CD14-positive monocyte (primary cell): ENCODE measurements at regions not wholly inside any gene's neighbourhood (a gene's known extent, or its start where the extent isn't known, plus 50 kb on each side); places are given as distances from the start of the nearest gene placed in this dataset.

ENCODE experiments used
- DNase-seq, 3 donors: peaks; one replicate each; pipeline ENCODE4 v3.0.0-alpha.2; 2011 to 2022
- H2AFZ ChIP-seq: 2 replicates; pipeline ENCODE4 v1.6.0; 2012; ENCODE audit warnings: mild to moderate bottlenecking, low read depth, low read length, inconsistent platforms; ENCODE audit not compliant: insufficient read depth, poor library complexity, severe bottlenecking
- H3K27ac ChIP-seq, 2 donors: 1 replicate in 1 of 2; 2 replicates in 1 of 2; pipeline ENCODE4 v1.5.1; 2012 to 2013; ENCODE audit warnings: low read length in 2 of 2, control low read depth in 1 of 2, inconsistent platforms in 1 of 2, low read depth in 1 of 2, mild to moderate bottlenecking in 1 of 2
- H3K27me3 ChIP-seq, 2 donors: one replicate each; pipeline versions ENCODE4 v1.6.0 to v1.6.1; 2011 to 2013; ENCODE audit warnings: low read length in 2 of 2; ENCODE audit not compliant: control insufficient read depth in 2 of 2, insufficient read depth in 2 of 2
- H3K36me3 ChIP-seq, 2 donors: replicated peaks in 1 of 2; 1 replicate in 1 of 2; 2 replicates in 1 of 2; pipeline versions ENCODE4 v1.5.1 to v1.6.1; 2012 to 2013; ENCODE audit warnings: low read length in 2 of 2, control low read depth in 1 of 2, inconsistent platforms in 1 of 2, mild to moderate bottlenecking in 1 of 2; ENCODE audit not compliant: insufficient read depth in 2 of 2, control insufficient read depth in 1 of 2
- H3K4me1 ChIP-seq, 2 donors: 1 replicate in 1 of 2; 2 replicates in 1 of 2; pipeline versions ENCODE4 v1.5.1 to v1.6.1; 2012 to 2013; ENCODE audit warnings: low read length in 2 of 2, control low read depth in 1 of 2, inconsistent platforms in 1 of 2, mild to moderate bottlenecking in 1 of 2, moderate library complexity in 1 of 2; ENCODE audit not compliant: insufficient read depth in 2 of 2, control insufficient read depth in 1 of 2
- H3K4me2 ChIP-seq: replicated peaks from 2 replicates; pipeline ENCODE3; 2012; ENCODE audit warnings: low read length, moderate library complexity, mild to moderate bottlenecking; ENCODE audit not compliant: poor library complexity, severe bottlenecking; ENCODE audit errors: extremely low read depth
- H3K4me3 ChIP-seq, 3 experiments: fragments of 200-600 bp in 1 of 3; sonication (generic) in 1 of 3; replicated peaks in 1 of 3; 1 replicate in 2 of 3; 2 replicates in 1 of 3; pipeline ENCODE4 v1.5.1; 2011 to 2013; ENCODE audit warnings: low read length in 3 of 3, mild to moderate bottlenecking in 3 of 3, control low read depth in 2 of 3, low read depth in 2 of 3, inconsistent platforms in 1 of 3, moderate library complexity in 1 of 3
- H3K79me2 ChIP-seq: 2 replicates; pipeline ENCODE4 v1.6.0; 2012; ENCODE audit warnings: mild to moderate bottlenecking, control low read depth, inconsistent platforms, low read length, moderate library complexity; ENCODE audit not compliant: insufficient read depth
- H3K9ac ChIP-seq: 2 replicates; pipeline ENCODE4 v1.6.0; 2017; ENCODE audit warnings: low read length, mild to moderate bottlenecking; ENCODE audit not compliant: insufficient read depth, poor library complexity, severe bottlenecking
- H3K9me3 ChIP-seq, 2 donors: replicated peaks in 1 of 2; 1 replicate in 1 of 2; 2 replicates in 1 of 2; pipeline versions ENCODE4 v1.5.1 to v1.6.1; 2012 to 2013; ENCODE audit warnings: low read length in 2 of 2, control low read depth in 1 of 2; ENCODE audit not compliant: control insufficient read depth in 1 of 2, insufficient read depth in 1 of 2
- H4K20me1 ChIP-seq: 2 replicates; pipeline ENCODE4 v1.6.0; 2012; ENCODE audit warnings: mild to moderate bottlenecking, low read length, control low read depth, moderate library complexity; ENCODE audit not compliant: insufficient read depth
- H3K27ac Mint-ChIP-seq, 7 donors: one replicate each; pipeline ENCODE4 v1.8.0; 2020; ENCODE audit warnings: mild to moderate bottlenecking in 7 of 7, mixed read lengths in 7 of 7, moderate library complexity in 6 of 7, inconsistent platforms in 2 of 7
- H3K27me3 Mint-ChIP-seq, 3 donors: one replicate each; pipeline ENCODE4 v1.8.0; 2021 to 2022; ENCODE audit warnings: low read depth in 3 of 3, mild to moderate bottlenecking in 3 of 3, mixed read lengths in 3 of 3, moderate library complexity in 3 of 3, inconsistent platforms in 1 of 3
- H3K36me3 Mint-ChIP-seq, 2 donors: one replicate each; pipeline ENCODE4 v1.8.0; 2020; ENCODE audit warnings: mixed read lengths in 2 of 2, inconsistent platforms in 1 of 2, mild to moderate bottlenecking in 1 of 2
- H3K4me1 Mint-ChIP-seq: one replicate; pipeline ENCODE4 v1.8.0; 2020; ENCODE audit warnings: mild to moderate bottlenecking, mixed read lengths
- H3K4me3 Mint-ChIP-seq, 2 donors: one replicate each; pipeline ENCODE4 v1.8.0; 2020; ENCODE audit warnings: mild to moderate bottlenecking in 2 of 2, mixed read lengths in 2 of 2, moderate library complexity in 1 of 2
- H3K9me3 Mint-ChIP-seq, 7 donors: one replicate each; pipeline ENCODE4 v1.8.0; 2020 to 2022; ENCODE audit warnings: mixed read lengths in 7 of 7, mild to moderate bottlenecking in 6 of 7, moderate library complexity in 6 of 7, inconsistent platforms in 2 of 7
- WGBS: methylation state at CpG from one replicate; pipeline ENCODE4 v1.1.5; 2013; ENCODE audit warnings: missing lambda C conversion rate; ENCODE audit not compliant: insufficient coverage; 5-methylcytosine and 5-hydroxymethylcytosine counted together
- intact Hi-C, 2 donors: fragments of 100-400 bp; cut with micrococcal nuclease; formaldehyde crosslinking; loops; one replicate each; pipeline versions ENCODE4 v1.15.0 to v1.15.1; 2023
- TF ChIP-seq, protein P1 (sequence below): fragments of 200-600 bp; IDR thresholded peaks from one replicate; pipeline ENCODE4 v1.8.0; 2022; ENCODE audit warnings: antibody characterized with exemption, mild to moderate bottlenecking

DNA sequence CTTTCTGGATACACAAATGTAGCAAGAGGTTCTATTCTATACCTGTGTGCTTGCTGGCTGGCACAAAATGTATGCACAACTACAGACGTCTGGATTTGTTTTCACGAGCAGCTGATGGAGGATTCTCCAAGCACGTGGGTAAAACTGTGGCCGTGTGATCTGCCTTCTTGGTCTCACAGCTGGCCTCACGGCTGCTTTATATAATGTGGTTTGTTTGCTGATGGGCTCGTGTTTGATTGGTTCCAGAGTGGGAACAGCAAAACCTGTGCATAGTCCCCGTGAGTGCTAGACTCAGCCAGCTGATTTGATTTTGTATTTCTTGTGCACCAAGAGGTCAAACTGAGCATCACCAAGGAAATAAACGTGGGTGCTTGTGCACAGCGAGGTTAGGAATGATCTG, 262.6 kb upstream of the RPS6KA3 start:
- Histone ChIP-seq H3K4me1 (peaks cover 19 to 21% of the 10 kb centered on the region in 2 donors), H3K27ac (no peak overlapping the region), H3K4me2 (no peak overlapping the region), H3K4me3 (no peak overlapping the region), H4K20me1 (no peaks in the 10 kb centered on the region), H3K27me3 (peaks cover 11 to 13% of the 10 kb centered on the region in 2 donors), H3K36me3 (no peaks in the 10 kb centered on the region), H3K9ac (no peak overlapping the region), H3K79me2 (no peaks in the 10 kb centered on the region), H3K9me3 (no peaks in the 10 kb centered on the region), H2AFZ (no peak overlapping the region)
- Mint-ChIP-seq H3K27me3 (peaks cover 5 to 17% (median 12%) of the 10 kb centered on the region in 3 donors), H3K4me3 (peak overlapping the region in 1 of 2 donors; percentile 26), H3K27ac (peak overlapping the region in 1 of 7 donors; percentile 5), H3K36me3 (no peaks in the 10 kb centered on the region), H3K4me1 (peaks cover 14% of the 10 kb centered on the region), H3K9me3 (peaks cover 0 to 3% (median 0%) of the 10 kb centered on the region in 7 donors)
- intact Hi-C loops = loop anchor here in 1 of 2 donors (10.0 kb wide), 1 partner anchor 1216 kb away; no protein-coding TSS in a partner anchor
- no peak for DNase-seq
- TF ChIP-seq, protein P1, sequence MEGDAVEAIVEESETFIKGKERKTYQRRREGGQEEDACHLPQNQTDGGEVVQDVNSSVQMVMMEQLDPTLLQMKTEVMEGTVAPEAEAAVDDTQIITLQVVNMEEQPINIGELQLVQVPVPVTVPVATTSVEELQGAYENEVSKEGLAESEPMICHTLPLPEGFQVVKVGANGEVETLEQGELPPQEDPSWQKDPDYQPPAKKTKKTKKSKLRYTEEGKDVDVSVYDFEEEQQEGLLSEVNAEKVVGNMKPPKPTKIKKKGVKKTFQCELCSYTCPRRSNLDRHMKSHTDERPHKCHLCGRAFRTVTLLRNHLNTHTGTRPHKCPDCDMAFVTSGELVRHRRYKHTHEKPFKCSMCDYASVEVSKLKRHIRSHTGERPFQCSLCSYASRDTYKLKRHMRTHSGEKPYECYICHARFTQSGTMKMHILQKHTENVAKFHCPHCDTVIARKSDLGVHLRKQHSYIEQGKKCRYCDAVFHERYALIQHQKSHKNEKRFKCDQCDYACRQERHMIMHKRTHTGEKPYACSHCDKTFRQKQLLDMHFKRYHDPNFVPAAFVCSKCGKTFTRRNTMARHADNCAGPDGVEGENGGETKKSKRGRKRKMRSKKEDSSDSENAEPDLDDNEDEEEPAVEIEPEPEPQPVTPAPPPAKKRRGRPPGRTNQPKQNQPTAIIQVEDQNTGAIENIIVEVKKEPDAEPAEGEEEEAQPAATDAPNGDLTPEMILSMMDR = no peak
- 59% methylated on average over 7 of the region's 9 CpGs for WGBS

DNA sequence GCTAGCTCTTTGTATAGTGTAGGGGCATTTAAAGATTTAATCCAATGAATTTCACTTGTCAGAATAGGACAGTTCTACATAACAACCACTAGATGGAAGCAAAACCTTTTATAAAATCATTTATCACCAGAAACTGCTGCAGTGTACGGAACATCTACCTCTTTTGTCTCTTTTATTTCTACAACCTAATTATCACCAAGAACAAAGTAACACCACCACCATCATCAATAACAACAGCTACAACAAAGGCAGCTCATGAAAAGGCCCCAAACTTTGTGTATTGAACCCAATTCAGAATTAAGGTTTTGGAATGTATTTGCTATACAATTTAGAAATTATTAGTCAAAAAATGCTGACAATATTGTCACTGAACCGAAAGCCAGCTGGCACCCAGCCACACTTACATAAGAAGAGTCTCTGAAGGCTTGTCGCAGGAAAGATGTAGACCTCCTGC, 260.9 kb upstream of the RPS6KA3 start:
- Histone ChIP-seq H3K27me3 (peaks cover 10 to 11% of the 10 kb centered on the region in 2 donors), H3K9me3 (no peaks in the 10 kb centered on the region), H3K4me3 (no peak overlapping the region), H3K4me2 (no peak overlapping the region), H4K20me1 (no peaks in the 10 kb centered on the region), H3K9ac (no peak overlapping the region), H3K79me2 (no peaks in the 10 kb centered on the region), H2AFZ (no peak overlapping the region), H3K36me3 (no peaks in the 10 kb centered on the region), H3K4me1 (peaks cover 19 to 21% of the 10 kb centered on the region in 2 donors), H3K27ac (no peak overlapping the region)
- 0% methylated on average over 1 of the region's 3 CpGs for WGBS
- Mint-ChIP-seq H3K36me3 (no peaks in the 10 kb centered on the region), H3K27me3 (peaks cover 3 to 19% (median 12%) of the 10 kb centered on the region in 3 donors), H3K9me3 (peaks cover 0 to 3% (median 0%) of the 10 kb centered on the region in 7 donors), H3K4me3 (peak overlapping the region in 1 of 2 donors; percentile 26), H3K27ac (no peak overlapping the region), H3K4me1 (peaks cover 22% of the 10 kb centered on the region)
- TF ChIP-seq, protein P1 = peak; percentile 58
- intact Hi-C loops = loop anchor here in 1 of 2 donors (10.0 kb wide), 1 partner anchor 1217 kb away; no protein-coding TSS in a partner anchor
- DNase-seq = peak in 2 of 3 donors; percentile 11 to 20
